NCI-H187 treated with DMSO at 0.1 percent for 48 hours (cell line): ENCODE measurements at regions not wholly inside any gene's neighbourhood (a gene's known extent, or its start where the extent isn't known, plus 50 kb on each side); places are given as distances from the start of the nearest gene placed in this dataset.
"Not testable (repeated sequence)": the region's sequence is repeated elsewhere in the genome, so short reads cannot be mapped to it uniquely, and the experiment has no call there.

Experiments used
- DNase-seq: peaks from one replicate; lab custom pipeline; 2025; lab: John Stamatoyannopoulos, UW

DNA sequence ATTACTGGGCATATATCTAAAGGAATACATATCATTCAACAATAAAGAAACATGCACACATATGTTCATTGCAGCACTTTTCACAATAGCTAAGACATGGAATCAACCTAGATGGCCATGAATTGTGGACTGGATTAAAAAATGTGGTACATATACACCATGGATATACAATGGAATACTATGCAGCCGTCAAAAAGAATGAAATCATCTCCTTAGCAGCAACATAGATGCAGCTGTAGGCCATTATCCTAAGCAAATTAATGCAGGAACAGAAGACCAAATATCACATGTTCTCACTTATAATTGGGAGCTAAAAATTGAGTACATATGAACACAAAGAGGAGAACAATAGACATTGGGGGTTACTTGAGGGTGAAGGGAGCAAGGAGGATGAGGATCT lies 175.6 kb downstream of the POLR1F start:
- DNase-seq, result no peak

DNA sequence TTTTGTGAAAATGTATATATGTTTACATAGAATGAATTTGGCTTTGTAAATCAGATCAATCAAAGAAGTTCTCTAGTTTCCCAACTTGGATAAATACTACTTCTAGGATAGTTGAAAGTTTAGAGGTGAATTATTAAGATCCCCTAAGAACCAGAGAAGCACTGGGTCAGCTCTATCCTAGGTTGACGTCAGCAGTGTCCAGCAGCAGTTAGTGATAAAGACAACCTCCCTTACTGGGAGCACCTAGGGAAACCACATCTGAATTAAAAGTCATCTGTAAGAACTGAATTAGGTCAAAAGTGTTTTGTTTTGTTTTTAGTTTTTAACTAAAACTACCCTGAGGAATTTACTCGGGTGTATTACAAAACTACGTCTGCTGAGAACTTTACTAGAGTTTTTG lies 178.0 kb downstream of the POLR1F start:
- DNase-seq, result no peak

DNA sequence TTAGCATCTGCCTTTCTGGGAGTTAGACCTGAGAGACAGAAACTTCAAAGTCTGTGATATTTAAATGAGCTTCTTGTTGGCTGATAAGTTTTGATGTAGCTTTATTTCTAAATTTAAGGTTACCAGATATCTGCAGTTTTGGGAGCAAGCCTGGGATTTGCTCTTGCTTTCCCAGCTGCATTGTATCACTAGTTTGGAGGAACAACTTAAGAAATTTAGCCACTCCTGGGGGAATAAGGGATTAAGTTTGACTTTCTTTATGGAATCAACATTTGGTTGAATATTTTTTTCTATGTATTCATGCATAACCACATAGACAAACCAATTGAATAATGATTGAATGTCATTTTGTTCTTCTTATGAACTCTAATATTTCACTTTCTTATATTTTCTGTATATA lies 178.6 kb downstream of the POLR1F start:
- DNase-seq, result no peak

DNA sequence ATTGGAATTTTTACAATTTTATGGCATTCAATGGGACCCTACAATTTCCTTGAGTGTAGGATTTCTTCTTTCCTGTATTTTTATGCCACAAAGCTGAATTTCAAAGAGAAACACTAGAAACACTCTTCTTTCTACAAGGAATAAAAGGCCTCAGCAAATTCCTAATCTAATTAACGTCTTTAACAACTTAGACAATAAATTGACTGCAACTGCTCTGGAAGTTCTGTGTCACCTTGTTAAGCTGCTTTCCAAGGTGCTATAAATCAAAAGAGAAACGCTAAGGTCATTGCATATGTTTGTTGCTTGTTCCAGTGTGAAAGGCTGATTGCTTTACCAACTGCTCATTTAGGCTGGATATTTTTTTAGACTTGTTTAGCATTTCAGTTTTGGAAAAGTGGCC lies 182.2 kb downstream of the POLR1F start:
- DNase-seq, result no peak

DNA sequence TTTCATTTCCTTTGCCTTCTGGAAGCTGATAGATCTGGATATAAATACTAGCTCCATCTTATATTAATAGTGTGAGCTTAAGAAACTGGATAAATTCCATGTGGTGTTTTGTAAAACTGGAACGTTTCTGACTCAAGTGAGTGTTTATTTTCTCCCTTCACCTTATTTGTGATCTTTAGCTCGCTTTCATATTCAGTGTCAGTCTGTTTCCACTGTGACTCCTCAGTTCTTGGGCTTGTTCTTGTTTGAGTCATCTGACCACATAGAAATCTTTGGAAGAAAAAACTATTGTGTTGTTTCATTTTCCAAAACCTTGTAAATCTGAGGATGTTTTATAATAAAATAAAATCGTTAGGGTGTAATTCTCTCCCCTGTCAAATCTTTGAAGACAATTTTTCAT lies 186.4 kb downstream of the POLR1F start:
- no peak for DNase-seq

DNA sequence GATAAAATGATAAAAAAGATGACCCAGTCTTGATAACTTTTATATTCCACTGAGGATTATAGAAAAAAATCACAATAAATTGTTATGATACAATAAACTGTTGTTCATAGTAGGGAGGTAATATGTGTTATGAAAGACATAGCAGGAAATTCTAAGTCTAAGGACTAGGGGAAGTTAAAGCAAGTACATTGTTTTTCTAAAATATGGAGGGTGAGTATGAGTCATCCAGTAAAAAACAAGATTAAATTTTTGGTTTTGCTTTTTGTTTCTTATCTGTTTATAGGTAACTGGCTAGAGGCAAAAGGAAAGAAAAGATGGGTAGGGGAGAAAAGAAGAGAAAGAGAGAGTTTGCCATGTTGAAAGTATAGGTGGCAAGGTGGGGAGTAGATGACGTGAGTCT lies 188.4 kb downstream of the POLR1F start:
- DNase-seq, result no peak

DNA sequence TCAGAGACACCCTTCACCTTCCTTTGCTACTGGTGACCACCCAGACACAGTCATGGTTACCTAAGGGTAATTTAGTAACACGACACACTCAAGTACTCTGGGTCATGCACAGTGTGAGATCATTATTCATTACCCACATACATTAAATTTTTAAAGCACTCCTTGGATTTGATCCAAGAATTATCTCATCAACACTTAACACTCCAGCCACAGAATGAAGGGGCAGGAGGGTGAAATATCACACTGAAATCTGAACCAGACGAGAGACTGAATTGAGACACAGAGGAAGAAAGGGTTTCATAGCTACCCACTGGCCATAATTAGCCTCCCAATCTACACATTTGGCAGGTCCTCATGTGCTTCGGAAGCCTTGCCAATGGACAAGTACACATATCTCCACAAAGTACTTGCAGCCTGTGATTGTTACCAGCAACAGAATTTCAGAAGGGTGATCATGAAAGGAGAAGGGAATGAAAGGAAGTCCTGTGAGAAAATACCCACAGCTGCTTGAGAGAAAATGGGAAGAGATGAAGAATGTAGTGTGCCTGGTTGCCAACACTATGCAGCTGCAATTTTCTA lies 189.3 kb downstream of the POLR1F start:
- peak; percentile 37 for DNase-seq

DNA sequence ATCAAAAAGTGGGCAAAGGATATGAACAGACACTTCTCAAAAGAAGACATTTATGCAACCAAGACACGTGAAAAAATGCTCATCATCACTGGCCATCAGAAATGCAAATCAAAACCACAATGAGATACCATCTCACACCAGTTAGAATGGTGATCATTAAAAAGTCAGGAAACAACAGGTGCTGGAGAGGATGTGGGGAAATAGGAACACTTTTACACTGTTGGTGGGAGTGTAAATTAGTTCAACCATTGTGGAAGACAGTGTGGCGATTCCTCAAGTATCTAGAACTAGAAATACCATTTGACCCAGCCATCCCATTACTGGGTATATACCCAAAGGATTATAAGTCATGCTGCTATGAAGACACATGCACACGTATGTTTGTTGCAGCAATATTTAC lies 191.3 kb downstream of the POLR1F start:
- not testable (repeated sequence) for DNase-seq

DNA sequence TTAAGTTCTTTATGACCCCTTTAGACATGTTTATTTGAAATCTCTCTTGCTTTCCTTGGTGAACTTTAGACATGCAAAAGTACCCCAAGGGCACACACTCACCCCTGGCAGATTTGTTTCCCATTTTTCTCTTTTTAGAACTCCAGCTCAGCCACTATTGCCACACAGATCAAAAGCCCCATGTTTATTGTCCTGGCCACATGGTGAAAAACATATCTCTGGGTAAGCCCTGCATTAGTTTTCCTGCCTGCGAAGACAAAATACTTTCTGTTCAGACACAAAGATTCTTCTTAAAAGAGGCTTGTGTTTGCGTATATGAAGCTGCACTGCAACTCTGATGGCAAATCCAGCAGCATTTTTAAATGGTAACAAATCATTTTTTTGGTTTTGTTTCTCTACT lies 200.0 kb downstream of the POLR1F start:
- DNase-seq, result no peak

DNA sequence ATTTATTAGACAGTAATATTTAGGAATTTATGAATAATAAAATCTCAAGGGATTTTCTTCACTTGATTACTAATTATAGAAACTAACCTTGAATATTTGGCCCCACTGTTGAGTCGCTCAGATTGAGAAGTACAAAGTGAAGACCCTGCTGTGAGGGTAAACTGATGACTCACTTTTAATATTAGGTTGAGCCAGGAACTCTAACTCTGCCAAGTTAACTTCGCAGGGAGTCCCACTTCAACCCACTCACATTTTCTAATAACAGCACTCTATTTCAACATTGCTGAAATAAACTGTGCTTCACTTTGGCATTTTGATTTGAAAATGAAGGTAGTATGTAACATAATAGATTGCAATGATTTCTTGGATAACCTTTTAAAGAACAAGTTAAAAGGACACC lies 200.7 kb downstream of the POLR1F start:
- DNase-seq, result no peak

DNA sequence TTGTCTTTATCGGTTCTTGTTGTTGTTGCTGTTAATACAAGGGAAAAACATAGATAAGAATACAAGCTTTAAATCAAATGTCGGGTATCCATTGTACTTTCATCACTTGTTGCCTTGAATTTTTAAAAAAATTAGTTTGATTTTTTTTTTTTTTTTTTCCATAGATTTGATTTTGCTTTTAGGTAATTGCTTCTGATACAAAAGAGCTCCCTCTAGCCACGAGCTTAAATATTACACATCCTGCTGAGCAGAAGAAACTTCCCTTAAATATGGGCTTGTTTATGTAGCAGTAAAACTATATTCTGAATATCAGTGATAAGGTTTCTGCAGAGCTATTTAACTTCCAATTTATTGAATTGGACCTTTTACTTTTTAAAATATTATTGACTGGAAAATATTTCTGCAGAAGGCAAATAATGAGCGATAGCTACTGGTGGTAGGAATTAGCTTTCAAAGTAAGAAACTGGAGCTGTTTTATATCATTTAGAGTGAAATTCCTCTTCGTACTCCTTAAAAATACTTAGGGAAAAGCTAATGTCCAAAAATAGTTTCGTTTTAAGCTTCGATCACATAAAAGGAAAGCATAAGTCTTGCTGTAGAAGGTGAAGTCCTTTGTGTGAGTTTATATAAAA lies 216.9 kb downstream of the POLR1F start:
- no peak for DNase-seq

DNA sequence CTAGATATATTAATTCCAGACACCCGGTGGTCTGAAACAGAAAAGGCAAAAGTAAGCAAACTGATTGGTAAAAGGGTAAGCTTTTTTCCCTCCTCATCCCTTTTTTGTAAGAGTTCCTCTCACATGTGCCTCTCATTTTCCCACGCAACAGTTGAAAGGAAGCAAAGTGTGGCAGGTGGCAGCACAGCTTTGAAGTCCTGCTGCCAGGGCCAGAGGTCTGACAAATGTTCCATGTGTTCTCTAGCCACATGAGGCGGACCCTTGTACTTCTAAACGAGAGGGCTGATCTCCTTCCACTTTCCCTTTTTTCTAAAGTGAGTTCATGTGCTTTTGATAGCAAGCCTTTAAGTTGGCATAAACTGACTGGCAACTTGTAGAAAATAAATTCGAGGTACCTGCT lies 217.5 kb downstream of the POLR1F start:
- DNase-seq, result no peak

DNA sequence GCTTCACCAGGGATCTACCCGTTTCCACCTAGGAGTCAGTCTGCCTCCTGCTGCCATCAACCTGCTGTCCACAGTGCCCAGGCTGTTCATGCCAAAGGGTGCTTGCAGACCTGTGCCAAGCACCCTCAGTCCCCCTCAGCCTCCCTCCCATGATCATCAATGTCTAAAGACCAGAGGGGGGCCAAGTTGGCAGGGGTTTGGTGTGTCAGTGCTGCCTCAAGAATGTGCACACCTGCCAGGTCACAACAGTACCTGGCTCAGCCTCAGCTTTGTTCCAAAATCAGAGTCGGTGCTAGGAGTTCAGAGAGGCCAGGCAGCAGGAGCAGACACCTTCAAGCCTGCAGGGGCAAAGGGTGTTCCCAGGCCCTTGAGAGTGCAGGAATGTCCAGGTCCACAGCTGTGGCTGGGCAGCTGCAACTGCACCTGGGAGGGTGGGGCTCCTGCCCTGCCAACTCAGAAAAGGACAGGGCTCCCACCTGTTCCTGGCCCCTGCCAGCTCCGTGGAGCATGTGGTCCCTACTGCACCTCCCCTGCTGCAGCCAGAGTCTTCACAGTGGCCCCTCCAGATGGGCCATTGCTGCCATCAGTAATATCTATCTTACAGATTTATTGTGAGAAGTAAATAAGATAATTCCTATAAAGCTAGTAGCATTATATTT lies 219.5 kb downstream of the POLR1F start:
- no peak for DNase-seq

DNA sequence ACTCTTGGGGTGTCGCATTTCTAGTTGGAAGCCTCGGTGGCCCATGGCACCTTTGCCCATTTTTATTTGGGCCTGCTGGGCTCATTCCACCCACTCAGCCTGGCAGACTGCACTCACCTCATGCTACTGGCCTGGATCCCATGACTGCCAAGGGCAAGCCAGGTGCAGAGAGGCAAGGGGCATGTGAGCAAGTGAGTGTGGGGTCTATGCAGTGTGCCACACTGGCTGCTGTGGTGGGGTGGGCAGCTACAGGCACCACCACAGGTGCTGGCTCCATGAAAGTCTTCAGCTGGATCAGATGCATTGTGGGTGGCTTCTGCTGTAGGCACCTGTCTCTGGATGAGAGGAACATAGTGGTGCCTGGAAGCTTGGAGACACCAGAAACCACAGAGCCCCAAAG lies 220.8 kb downstream of the POLR1F start:
- DNase-seq, result no peak

DNA sequence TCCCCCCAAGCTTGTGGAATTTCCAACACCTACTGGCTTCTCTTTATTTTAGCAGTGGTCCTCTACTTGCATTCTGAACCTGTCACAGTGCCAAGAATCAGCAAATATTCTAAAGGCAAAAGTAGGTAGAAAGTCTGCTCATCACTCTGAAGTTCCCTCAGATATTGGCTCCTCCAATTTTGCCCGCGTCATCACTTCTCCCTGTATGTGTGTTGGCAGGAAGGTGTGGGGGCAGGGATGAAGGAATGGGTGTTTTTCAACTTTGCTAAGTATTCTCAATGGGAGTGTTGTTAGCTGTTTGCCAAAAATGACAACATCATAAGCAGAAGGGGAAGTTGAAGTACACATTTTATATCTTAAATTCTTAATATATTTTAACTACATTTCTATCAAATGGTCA lies 226.2 kb downstream of the POLR1F start:
- DNase-seq, result no peak

DNA sequence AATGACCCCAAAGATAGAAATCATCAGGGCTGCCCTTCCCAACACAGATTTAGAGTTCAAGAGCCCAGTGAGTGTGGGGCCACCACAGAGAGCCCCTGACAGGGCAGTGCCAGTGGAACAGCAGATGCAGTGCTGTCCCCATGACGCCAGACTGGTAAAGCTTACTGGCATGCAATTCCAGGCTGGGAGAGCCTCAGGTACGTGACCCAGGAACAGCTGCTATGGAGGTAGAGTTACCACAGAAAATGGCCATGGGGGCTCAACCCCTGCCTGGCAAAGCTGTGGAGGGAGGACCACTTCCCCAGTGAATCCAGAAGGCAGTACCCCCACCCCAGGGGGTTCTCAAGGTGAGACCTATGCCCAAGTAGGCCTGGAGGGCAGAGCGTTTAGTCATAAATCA lies 228.5 kb downstream of the POLR1F start:
- DNase-seq, result no peak

DNA sequence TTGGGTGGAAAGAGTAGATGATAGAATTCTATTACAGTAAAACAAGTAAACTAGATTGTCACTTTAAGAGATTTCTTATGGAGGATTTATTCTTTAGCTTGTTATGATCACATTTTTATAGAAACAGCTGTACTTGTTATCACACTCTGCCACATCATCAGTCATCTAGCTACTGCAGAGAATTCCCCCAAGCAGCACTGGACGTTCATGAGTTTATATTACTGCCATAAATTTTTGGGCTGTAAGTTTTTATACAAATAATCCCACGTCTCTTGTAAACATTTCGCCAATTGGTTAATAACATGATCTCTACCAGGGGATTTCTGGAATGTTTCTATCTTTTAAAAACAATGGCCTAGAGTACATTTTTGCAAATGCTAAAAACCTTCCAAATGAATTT lies 238.8 kb downstream of the POLR1F start:
- DNase-seq, result no peak

DNA sequence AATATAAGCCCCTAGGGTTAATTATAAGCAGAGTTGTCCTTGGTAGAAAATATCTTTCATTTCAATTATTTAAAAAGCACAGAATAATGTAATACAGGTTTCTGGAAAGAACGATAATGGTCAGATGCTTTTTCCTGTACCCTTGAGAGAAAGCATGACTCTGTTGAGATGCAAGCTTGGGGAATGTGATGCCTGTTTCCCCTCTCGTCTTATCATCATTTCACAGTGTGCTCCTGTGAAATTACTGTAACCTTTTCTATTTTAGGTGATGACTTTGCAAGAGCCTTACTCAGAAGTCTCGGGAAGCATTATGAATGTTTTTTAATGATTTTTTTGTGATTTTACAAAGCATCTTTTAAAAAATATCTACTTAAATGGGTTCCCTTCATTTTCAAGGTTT lies 243.0 kb downstream of the POLR1F start:
- no peak for DNase-seq

DNA sequence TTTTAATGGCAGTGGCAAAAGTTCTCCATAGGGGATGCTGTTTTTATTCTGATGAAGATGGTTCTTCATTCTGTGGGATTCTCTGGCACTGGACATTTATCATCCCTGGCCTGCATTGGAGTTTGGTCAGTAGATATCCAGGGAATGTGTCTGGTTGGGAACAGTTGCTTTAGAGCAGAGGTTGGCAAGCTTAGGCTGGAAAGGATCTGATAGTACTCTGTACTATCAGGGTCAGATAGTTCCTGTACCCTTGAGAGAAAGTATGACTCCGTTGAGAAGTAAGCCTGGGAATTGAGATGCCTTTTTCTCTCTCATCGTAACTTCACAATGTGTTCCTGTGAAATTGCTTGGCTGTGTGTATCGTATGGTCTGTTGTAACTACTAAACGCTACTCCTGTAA lies 244.1 kb downstream of the POLR1F start:
- no peak for DNase-seq

DNA sequence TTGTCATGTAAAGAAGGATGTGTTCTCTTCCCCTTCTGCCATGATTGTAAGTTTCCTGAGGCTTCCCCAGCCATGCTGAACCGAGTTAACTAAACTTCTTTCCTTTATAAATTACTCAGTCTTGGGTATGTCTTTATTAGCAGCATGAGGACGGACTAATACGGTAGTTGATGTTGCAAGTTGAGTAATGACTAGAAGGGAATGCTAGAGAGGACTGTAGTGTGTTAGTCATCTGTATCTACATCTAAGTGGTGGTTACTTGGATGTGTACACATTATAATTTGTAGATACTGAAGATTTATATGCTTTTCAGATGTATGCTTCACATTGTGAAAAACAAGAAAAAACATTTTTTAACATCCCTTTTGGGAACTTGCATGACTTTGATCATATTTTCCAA lies 244.6 kb downstream of the POLR1F start:
- no peak for DNase-seq

DNA sequence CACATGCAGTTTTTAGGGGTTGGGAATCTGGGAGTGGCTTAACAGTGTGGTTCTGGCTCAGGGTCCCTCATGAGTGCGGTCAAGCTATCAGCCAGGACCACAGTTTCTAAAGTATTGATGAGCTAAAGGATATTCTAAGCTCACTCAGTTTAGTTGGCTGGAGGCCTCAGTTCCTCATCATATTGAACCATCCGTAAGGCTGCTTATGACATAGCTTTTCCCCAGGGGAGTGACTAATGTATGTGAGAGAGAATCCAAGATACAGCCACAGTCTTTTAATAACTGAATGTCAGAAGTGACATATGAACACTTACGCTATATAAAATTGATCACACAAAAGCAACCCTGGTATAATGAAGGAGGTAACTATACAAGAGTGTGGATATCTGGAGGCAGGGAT lies 245.3 kb downstream of the POLR1F start:
- no peak for DNase-seq

DNA sequence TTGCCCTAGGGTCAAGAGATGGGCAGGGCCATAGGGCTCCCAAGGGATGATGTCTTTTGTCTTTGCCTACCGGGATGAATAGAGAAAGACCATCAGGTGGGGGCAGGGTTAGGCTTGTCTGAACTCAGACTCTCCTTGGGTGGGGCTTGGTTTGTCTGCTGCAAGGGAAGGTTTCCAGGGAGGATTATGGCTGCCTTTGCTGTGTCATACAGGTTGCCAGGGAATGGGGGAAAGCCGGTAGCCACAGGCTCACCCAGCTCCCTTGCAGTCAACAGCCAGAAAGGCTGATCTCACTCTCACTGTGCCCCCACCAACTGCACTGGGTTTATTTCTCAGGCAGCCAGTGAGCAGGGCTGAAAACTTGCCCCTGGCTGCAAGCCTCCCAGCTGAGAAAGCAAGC lies 253.2 kb downstream of the POLR1F start:
- no peak for DNase-seq

DNA sequence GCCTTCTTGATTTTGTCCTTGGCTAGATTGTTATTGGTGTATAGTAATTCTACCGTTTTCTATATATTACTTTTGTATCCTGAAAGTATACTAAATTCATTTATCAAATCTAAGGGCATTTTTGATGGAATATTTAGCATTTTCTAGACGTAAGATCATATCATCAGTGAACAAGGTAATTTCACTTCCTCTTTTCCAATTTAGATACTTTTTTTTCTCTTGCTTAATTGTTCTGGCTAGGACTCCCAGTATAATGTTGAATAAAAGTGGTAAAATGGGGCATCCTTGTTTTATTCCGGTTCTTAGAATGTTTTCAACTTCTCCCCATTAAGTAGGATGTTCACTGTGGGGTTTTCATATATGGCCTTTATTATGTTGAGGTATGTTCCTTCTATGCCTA lies 260.7 kb downstream of the POLR1F start:
- DNase-seq, result no peak
